Astrocyte (in vitro differentiated cells and primary cell): ENCODE measurements at regions not wholly inside any gene's neighbourhood (a gene's known extent, or its start where the extent isn't known, plus 50 kb on each side); places are given as distances from the start of the nearest gene placed in this dataset.

Experiments
- DNase-seq: peaks from one replicate; pipeline ENCODE4 v3.0.0-alpha.2; 2010; ENCODE audit warnings: low read depth
- FAIRE-seq: peaks from 2 replicates; lab custom pipeline; 2011; peaks lifted over from hg19 to GRCh38; lab: Jason Lieb, UNC
- H2AFZ ChIP-seq: 2 replicates; pipeline ENCODE4 v1.6.0; 2012; ENCODE audit warnings: low read depth, low read length, inconsistent platforms
- H3K27ac ChIP-seq: 2 replicates; pipeline ENCODE4 v1.5.1; 2011; ENCODE audit warnings: low read depth, low read length, inconsistent platforms
- H3K27me3 ChIP-seq: 2 replicates; pipeline ENCODE4 v1.6.0; 2011; ENCODE audit warnings: low read length, inconsistent platforms; ENCODE audit not compliant: insufficient read depth
- H3K36me3 ChIP-seq: 2 replicates; pipeline ENCODE4 v1.5.1; 2011; ENCODE audit warnings: low read length, inconsistent platforms; ENCODE audit not compliant: insufficient read depth
- H3K4me1 ChIP-seq: 2 replicates; pipeline ENCODE4 v1.5.1; 2011; ENCODE audit warnings: low read length, inconsistent platforms; ENCODE audit not compliant: insufficient read depth
- H3K4me2 ChIP-seq: 2 replicates; pipeline ENCODE4 v1.6.0; 2012; ENCODE audit warnings: low read length, inconsistent platforms
- H3K4me3 ChIP-seq: 2 replicates; pipeline ENCODE4 v1.5.1; 2011; ENCODE audit warnings: low read depth, mild to moderate bottlenecking, low read length, inconsistent platforms; ENCODE audit not compliant: insufficient read depth
- H3K79me2 ChIP-seq: 2 replicates; pipeline ENCODE4 v1.6.0; 2012; ENCODE audit warnings: mild to moderate bottlenecking, low read length, inconsistent platforms; ENCODE audit not compliant: insufficient read depth
- H3K9ac ChIP-seq: 2 replicates; pipeline ENCODE4 v1.6.0; 2012; ENCODE audit warnings: mild to moderate bottlenecking, low read length, inconsistent platforms
- H3K9me3 ChIP-seq: 2 replicates; pipeline ENCODE4 v1.5.1; 2012; ENCODE audit warnings: low read depth, mild to moderate bottlenecking, low read length, inconsistent platforms; ENCODE audit not compliant: insufficient read depth
- H4K20me1 ChIP-seq: 2 replicates; pipeline ENCODE4 v1.6.0; 2012; ENCODE audit warnings: low read length, inconsistent platforms; ENCODE audit not compliant: insufficient read depth
- H3K27ac Mint-ChIP-seq: one replicate; pipeline ENCODE4 v1.8.0; 2021; ENCODE audit warnings: mild to moderate bottlenecking, mixed read lengths; ENCODE audit not compliant: unreplicated experiment
- H3K27me3 Mint-ChIP-seq: one replicate; pipeline ENCODE4 v1.8.0; 2021; ENCODE audit warnings: low read depth, mixed read lengths; ENCODE audit not compliant: unreplicated experiment
- H3K36me3 Mint-ChIP-seq: one replicate; pipeline ENCODE4 v1.8.0; 2021; ENCODE audit warnings: low read depth, mixed read lengths; ENCODE audit not compliant: unreplicated experiment
- H3K4me1 Mint-ChIP-seq: one replicate; pipeline ENCODE4 v1.8.0; 2021; ENCODE audit warnings: low read depth, mixed read lengths; ENCODE audit not compliant: unreplicated experiment
- H3K4me3 Mint-ChIP-seq: one replicate; pipeline ENCODE4 v1.8.0; 2021; ENCODE audit warnings: mild to moderate bottlenecking, moderate library complexity, mixed read lengths; ENCODE audit not compliant: unreplicated experiment
- H3K9me3 Mint-ChIP-seq: one replicate; pipeline ENCODE4 v1.8.0; 2021; ENCODE audit warnings: mild to moderate bottlenecking, mixed read lengths; ENCODE audit not compliant: unreplicated experiment
- EZH2 ChIP-seq: IDR thresholded peaks from 2 replicates; pipeline ENCODE4 v1.6.1; 2012; ENCODE audit warnings: mild to moderate bottlenecking, low read length, inconsistent platforms; ENCODE audit not compliant: insufficient read depth
- TF ChIP-seq, protein P1 (sequence below): IDR thresholded peaks from 2 replicates; pipeline ENCODE4 v1.5.1; 2011; ENCODE audit warnings: low read depth, mild to moderate bottlenecking, inconsistent platforms, low read length, moderate library complexity; ENCODE audit not compliant: insufficient read depth

- Histone ChIP-seq H3K27ac (no peak overlapping the region), H4K20me1 (no peaks in the 10 kb centered on the region), H3K4me1 (peaks cover 4% of the 10 kb centered on the region), H3K4me3 (no peak overlapping the region), H3K36me3 (no peaks in the 10 kb centered on the region), H3K79me2 (no peaks in the 10 kb centered on the region), H3K4me2 (no peak overlapping the region), H3K27me3 (no peaks in the 10 kb centered on the region), H2AFZ (no peak overlapping the region), H3K9me3 (peaks cover 3% of the 10 kb centered on the region), H3K9ac (no peak overlapping the region)
- Mint-ChIP-seq H3K27ac (peak overlapping the region; percentile 50), H3K27me3 (no peaks in the 10 kb centered on the region), H3K4me3 (no peak overlapping the region), H3K9me3 (peaks cover 8% of the 10 kb centered on the region), H3K36me3 (no peaks in the 10 kb centered on the region), H3K4me1 (peaks cover 35% of the 10 kb centered on the region)
- DNase-seq: no peak
- TF ChIP-seq EZH2: no peak
- TF ChIP-seq, protein P1, sequence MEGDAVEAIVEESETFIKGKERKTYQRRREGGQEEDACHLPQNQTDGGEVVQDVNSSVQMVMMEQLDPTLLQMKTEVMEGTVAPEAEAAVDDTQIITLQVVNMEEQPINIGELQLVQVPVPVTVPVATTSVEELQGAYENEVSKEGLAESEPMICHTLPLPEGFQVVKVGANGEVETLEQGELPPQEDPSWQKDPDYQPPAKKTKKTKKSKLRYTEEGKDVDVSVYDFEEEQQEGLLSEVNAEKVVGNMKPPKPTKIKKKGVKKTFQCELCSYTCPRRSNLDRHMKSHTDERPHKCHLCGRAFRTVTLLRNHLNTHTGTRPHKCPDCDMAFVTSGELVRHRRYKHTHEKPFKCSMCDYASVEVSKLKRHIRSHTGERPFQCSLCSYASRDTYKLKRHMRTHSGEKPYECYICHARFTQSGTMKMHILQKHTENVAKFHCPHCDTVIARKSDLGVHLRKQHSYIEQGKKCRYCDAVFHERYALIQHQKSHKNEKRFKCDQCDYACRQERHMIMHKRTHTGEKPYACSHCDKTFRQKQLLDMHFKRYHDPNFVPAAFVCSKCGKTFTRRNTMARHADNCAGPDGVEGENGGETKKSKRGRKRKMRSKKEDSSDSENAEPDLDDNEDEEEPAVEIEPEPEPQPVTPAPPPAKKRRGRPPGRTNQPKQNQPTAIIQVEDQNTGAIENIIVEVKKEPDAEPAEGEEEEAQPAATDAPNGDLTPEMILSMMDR: no peak
- FAIRE-seq: no peak
Observed at GRCh38 chr12:76197283-76197682, 112.8 kb upstream of the NAP1L1 start.

DNA sequence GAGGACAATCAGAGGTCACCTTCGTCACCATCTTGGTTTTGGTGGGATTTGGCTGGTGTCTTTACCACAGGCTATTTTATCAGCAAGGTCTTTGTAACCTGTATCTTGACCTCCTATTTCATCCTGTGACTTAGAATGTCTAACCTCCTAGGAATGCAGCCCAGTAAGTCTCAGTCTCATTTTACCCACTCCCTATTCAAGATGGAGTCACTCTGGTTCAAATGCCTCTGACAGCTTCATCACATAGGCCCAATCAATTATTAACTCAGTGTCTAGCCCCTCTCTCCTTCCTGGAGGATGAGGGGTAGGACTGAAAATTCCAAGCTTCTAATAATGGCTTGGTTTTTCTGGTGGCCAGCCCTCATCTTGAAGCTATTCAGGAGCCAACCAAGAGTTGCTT is 111.4 kb upstream of the NAP1L1 start:
- DNase-seq: no peak
- Histone ChIP-seq H3K9ac (no peak overlapping the region), H3K36me3 (no peaks in the 10 kb centered on the region), H3K79me2 (no peaks in the 10 kb centered on the region), H4K20me1 (no peaks in the 10 kb centered on the region), H3K27me3 (no peaks in the 10 kb centered on the region), H3K9me3 (peaks cover 3% of the 10 kb centered on the region), H3K4me1 (no peaks in the 10 kb centered on the region), H3K27ac (no peak overlapping the region), H3K4me3 (no peak overlapping the region), H3K4me2 (no peak overlapping the region), H2AFZ (no peak overlapping the region)
- Mint-ChIP-seq H3K4me3 (no peak overlapping the region), H3K36me3 (no peaks in the 10 kb centered on the region), H3K27me3 (no peaks in the 10 kb centered on the region), H3K27ac (no peak overlapping the region), H3K9me3 (peaks cover 4% of the 10 kb centered on the region), H3K4me1 (peaks cover 22% of the 10 kb centered on the region)
- no peak for TF ChIP-seq EZH2
- TF ChIP-seq, protein P1: no peak
- no peak for FAIRE-seq

GRCh38 chr12:76194724-76195123 is 110.2 kb upstream of the NAP1L1 start:
- H3K27ac Mint-ChIP-seq: no peak overlapping the region

More at GRCh38 chr12:76194724-76195123, 110.2 kb upstream of the NAP1L1 start:
- Mint-ChIP-seq H3K27me3 (no peaks in the 10 kb centered on the region), H3K36me3 (no peaks in the 10 kb centered on the region), H3K4me1 (peaks cover 20% of the 10 kb centered on the region), H3K9me3 (peaks cover 4% of the 10 kb centered on the region), H3K4me3 (no peak overlapping the region)
- H3K9me3 ChIP-seq: peaks cover 3% of the 10 kb centered on the region
- H3K36me3 ChIP-seq: no peaks in the 10 kb centered on the region
- DNase-seq (no peak), FAIRE-seq (no peak)
- no peak overlapping the region for H3K4me3 ChIP-seq
- no peaks in the 10 kb centered on the region for H4K20me1 ChIP-seq
- TF ChIP-seq, protein P1: no peak
- no peak for TF ChIP-seq EZH2
- no peaks in the 10 kb centered on the region for H3K4me1 ChIP-seq
- no peaks in the 10 kb centered on the region for H3K79me2 ChIP-seq
- H3K27ac ChIP-seq: no peak overlapping the region
- no peak overlapping the region for H3K4me2 ChIP-seq
- H3K9ac ChIP-seq: no peak overlapping the region
- no peaks in the 10 kb centered on the region for H3K27me3 ChIP-seq
- no peak overlapping the region for H2AFZ ChIP-seq
